ENCODE measurements at regions not wholly inside any gene's neighbourhood (a gene's known extent, or its start where the extent isn't known, plus 50 kb on each side); places are given as distances from the start of the nearest gene placed in this dataset.

- no peak overlapping the region for H2BK120ac ChIP-seq (ENCODE audit: low read depth, low read length)
- no peak overlapping the region for H3K56ac ChIP-seq (ENCODE audit: extremely low read depth, insufficient read depth, low read length)
- no peaks in the 10 kb centered on the region for H3K9me1 ChIP-seq (ENCODE audit: insufficient read depth, low read length)
- no peaks in the 10 kb centered on the region for H3K27me3 ChIP-seq (ENCODE audit: control insufficient read depth, insufficient read depth, low read length)
- no peak overlapping the region for H3K4ac ChIP-seq (ENCODE audit: low read depth, low read length)
- no peak overlapping the region for H3K18ac ChIP-seq (ENCODE audit: low read depth, low read length)
- H3K9ac ChIP-seq (ENCODE audit: low read depth, low read length), result no peak overlapping the region
- no peak overlapping the region for H2AK5ac ChIP-seq (ENCODE audit: low read depth, low read length)
- no peak overlapping the region for H4K91ac ChIP-seq (ENCODE audit: insufficient read depth, low read depth, low read length)
- ChIA-PET CTCF (interaction anchor here (0.6 kb wide), 1 partner anchor 198 kb away, joined by 5 read pairs; no protein-coding TSS in a partner anchor), POLR2A (ENCODE audit: unreplicated experiment) (no interaction called here)
- BruUV-seq (replicated peaks), result no TSS peak
- no peak overlapping the region for H3K27ac ChIP-seq (ENCODE audit: insufficient read depth, low read length)
- no peak overlapping the region for H2BK15ac ChIP-seq (ENCODE audit: low read depth, low read length)
- H2BK5ac ChIP-seq (ENCODE audit: low read depth, low read length, poor library complexity, severe bottlenecking), result no peak overlapping the region
- DNase-seq, result peak; percentile 12
- no peak overlapping the region for H3K4me2 ChIP-seq (ENCODE audit: low read depth, low read length)
- no peaks in the 10 kb centered on the region for H3K4me1 ChIP-seq (ENCODE audit: control insufficient read depth, insufficient read depth, low read length)
- TF ChIP-seq CTCF (conservative IDR thresholded peaks at IDR 0.05; ENCODE audit: low read depth, low read length), result peak; percentile 29
- TF ChIP-seq MXI1 (IDR thresholded peaks at IDR 0.05; ENCODE audit: borderline replicate concordance, low read depth, low read length), result no peak
- in situ Hi-C loops (cut with MboI; ENCODE audit: low sequenced_read_pairs), result no loop called here
- H2AK9ac ChIP-seq (replicated peaks; ENCODE audit: low read depth, low read length, poor library complexity), result no peak overlapping the region
- no peaks in the 10 kb centered on the region for H3K36me3 ChIP-seq (ENCODE audit: control insufficient read depth, insufficient read depth, low read length)
- intact Hi-C loops (cut with micrococcal nuclease), result no loop called here
- H4K20me1 ChIP-seq (ENCODE audit: insufficient read depth, low read length), result no peaks in the 10 kb centered on the region
- no peak overlapping the region for H2AFZ ChIP-seq (replicated peaks; ENCODE audit: low read length, poor library complexity)
- H2BK20ac ChIP-seq (ENCODE audit: low read depth, low read length), result no peak overlapping the region
- no peaks in the 10 kb centered on the region for H3K79me1 ChIP-seq (ENCODE audit: low read depth in 1 of 2, low read length in 2 of 2)
- no CpG with 5 or more reads among the region's 2 CpGs for WGBS, 2 experiments (ENCODE audit: extremely low coverage in 2 of 2, insufficient read length in 1 of 2)
- H3K4me3 ChIP-seq (ENCODE audit: insufficient read depth, low read depth, low read length), result no peak overlapping the region
- no peak overlapping the region for H3K14ac ChIP-seq (replicated peaks; ENCODE audit: low read depth, low read length)
- dilution Hi-C loops (cut with HindIII; ENCODE audit: low sequenced_read_pairs, unreplicated experiment), result no loop called here
- no peak overlapping the region for H3K23ac ChIP-seq (ENCODE audit: low read depth, low read length)
- H4K5ac ChIP-seq (ENCODE audit: low read depth, low read length), result no peak overlapping the region
- no peak overlapping the region for H4K8ac ChIP-seq (ENCODE audit: low read depth in 2 of 2, low read length in 2 of 2)
- ATAC-seq (ENCODE audit: low read depth), result peak; percentile 57; the same call in 1 of the 2 replicates
- H3K9me3 ChIP-seq (ENCODE audit: control insufficient read depth, insufficient read depth, low read length), result no peaks in the 10 kb centered on the region; the same call in 1 of the 2 replicates
These were observed 313.4 kb downstream of the CDH26 start for GRCh38 chr20:60271597-60271996.
